ENCODE measurements at regions not wholly inside any gene's neighbourhood (a gene's known extent, or its start where the extent isn't known, plus 50 kb on each side); places are given as distances from the start of the nearest gene placed in this dataset.

GRCh38 chr2:200235533-200235932 is 71.0 kb upstream of the SPATS2L start (continued):
- no peak for TF ChIP-seq ZNF114 (CRISPR knock-in tag; IDR thresholded peaks at IDR 0.05)
- TF ChIP-seq EZH2 (IDR thresholded peaks at IDR 0.05; ENCODE audit: low read depth, unreplicated experiment) = no peak
- no peak for TF ChIP-seq ETS1 (IDR thresholded peaks at IDR 0.05)
- no peak for TF ChIP-seq EZH2phosphoT487 (IDR thresholded peaks at IDR 0.05; ENCODE audit: unreplicated experiment)
- TF ChIP-seq, protein P1, sequence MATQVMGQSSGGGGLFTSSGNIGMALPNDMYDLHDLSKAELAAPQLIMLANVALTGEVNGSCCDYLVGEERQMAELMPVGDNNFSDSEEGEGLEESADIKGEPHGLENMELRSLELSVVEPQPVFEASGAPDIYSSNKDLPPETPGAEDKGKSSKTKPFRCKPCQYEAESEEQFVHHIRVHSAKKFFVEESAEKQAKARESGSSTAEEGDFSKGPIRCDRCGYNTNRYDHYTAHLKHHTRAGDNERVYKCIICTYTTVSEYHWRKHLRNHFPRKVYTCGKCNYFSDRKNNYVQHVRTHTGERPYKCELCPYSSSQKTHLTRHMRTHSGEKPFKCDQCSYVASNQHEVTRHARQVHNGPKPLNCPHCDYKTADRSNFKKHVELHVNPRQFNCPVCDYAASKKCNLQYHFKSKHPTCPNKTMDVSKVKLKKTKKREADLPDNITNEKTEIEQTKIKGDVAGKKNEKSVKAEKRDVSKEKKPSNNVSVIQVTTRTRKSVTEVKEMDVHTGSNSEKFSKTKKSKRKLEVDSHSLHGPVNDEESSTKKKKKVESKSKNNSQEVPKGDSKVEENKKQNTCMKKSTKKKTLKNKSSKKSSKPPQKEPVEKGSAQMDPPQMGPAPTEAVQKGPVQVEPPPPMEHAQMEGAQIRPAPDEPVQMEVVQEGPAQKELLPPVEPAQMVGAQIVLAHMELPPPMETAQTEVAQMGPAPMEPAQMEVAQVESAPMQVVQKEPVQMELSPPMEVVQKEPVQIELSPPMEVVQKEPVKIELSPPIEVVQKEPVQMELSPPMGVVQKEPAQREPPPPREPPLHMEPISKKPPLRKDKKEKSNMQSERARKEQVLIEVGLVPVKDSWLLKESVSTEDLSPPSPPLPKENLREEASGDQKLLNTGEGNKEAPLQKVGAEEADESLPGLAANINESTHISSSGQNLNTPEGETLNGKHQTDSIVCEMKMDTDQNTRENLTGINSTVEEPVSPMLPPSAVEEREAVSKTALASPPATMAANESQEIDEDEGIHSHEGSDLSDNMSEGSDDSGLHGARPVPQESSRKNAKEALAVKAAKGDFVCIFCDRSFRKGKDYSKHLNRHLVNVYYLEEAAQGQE (IDR thresholded peaks at IDR 0.05; ENCODE audit: unreplicated experiment) = no peak
- TF ChIP-seq, protein P2, sequence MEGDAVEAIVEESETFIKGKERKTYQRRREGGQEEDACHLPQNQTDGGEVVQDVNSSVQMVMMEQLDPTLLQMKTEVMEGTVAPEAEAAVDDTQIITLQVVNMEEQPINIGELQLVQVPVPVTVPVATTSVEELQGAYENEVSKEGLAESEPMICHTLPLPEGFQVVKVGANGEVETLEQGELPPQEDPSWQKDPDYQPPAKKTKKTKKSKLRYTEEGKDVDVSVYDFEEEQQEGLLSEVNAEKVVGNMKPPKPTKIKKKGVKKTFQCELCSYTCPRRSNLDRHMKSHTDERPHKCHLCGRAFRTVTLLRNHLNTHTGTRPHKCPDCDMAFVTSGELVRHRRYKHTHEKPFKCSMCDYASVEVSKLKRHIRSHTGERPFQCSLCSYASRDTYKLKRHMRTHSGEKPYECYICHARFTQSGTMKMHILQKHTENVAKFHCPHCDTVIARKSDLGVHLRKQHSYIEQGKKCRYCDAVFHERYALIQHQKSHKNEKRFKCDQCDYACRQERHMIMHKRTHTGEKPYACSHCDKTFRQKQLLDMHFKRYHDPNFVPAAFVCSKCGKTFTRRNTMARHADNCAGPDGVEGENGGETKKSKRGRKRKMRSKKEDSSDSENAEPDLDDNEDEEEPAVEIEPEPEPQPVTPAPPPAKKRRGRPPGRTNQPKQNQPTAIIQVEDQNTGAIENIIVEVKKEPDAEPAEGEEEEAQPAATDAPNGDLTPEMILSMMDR (conservative IDR thresholded peaks at IDR 0.05; ENCODE audit: low read depth in 2 of 2) = no peak

- no peaks in the 10 kb centered on the region for H3K9me3 Mint-ChIP-seq
- H4K20me1 ChIP-seq (replicated peaks; ENCODE audit: insufficient read depth) = no peaks in the 10 kb centered on the region
- H3K36me3 ChIP-seq (ENCODE audit: insufficient read depth) = no peaks in the 10 kb centered on the region
- peaks cover 19% of the 10 kb centered on the region; the same call in 1 of the 2 replicates for H3K9me2 ChIP-seq (ENCODE audit: insufficient read depth)
- no peaks in the 10 kb centered on the region for H3K79me2 ChIP-seq (replicated peaks; ENCODE audit: insufficient read depth)
- peaks cover 14% of the 10 kb centered on the region; the same call in 2 of the 3 replicates for H3K4me1 Mint-ChIP-seq
- H3K27ac Mint-ChIP-seq = no peak overlapping the region
- DNase-seq (ENCODE audit: low spot score) (no peak), ATAC-seq (no peak; the same call in 2 of the 3 replicates)
- H3K4me3 ChIP-seq = no peak overlapping the region
- peaks cover 2% of the 10 kb centered on the region for H3K27me3 Mint-ChIP-seq (ENCODE audit: insufficient read depth, low read depth, poor library complexity)
- H3K27me3 ChIP-seq (ENCODE audit: insufficient read depth) = no peaks in the 10 kb centered on the region
- no peaks in the 10 kb centered on the region for H3F3A ChIP-seq (replicated peaks; ENCODE audit: low read depth)
- H3K4me1 ChIP-seq (ENCODE audit: insufficient read depth) = 0 out of 2 replicates have a peak, but pooled peaks cover 4% of the 10 kb centered on the region
- no peak overlapping the region for H3K4me2 ChIP-seq
- no peaks in the 10 kb centered on the region for H3K36me3 Mint-ChIP-seq (ENCODE audit: low read depth)
- no peak overlapping the region for H3K27ac ChIP-seq (ENCODE audit: low read depth)
- peak overlapping the region; percentile 80 for H2AFZ ChIP-seq
- H3K4me3 Mint-ChIP-seq = no peak overlapping the region
- TF ChIP-seq, protein P2 (conservative IDR thresholded peaks at IDR 0.05; ENCODE audit: low read depth in 2 of 2) = no peak
- TF ChIP-seq STAT1 (IDR thresholded peaks at IDR 0.05; ENCODE audit: unreplicated experiment) = no peak
- TF ChIP-seq ZNF331 (CRISPR knock-in tag; IDR thresholded peaks at IDR 0.05; ENCODE audit: low read depth) = no peak
- no peak for TF ChIP-seq ZNF114 (CRISPR knock-in tag; IDR thresholded peaks at IDR 0.05)
- TF ChIP-seq, protein P3, sequence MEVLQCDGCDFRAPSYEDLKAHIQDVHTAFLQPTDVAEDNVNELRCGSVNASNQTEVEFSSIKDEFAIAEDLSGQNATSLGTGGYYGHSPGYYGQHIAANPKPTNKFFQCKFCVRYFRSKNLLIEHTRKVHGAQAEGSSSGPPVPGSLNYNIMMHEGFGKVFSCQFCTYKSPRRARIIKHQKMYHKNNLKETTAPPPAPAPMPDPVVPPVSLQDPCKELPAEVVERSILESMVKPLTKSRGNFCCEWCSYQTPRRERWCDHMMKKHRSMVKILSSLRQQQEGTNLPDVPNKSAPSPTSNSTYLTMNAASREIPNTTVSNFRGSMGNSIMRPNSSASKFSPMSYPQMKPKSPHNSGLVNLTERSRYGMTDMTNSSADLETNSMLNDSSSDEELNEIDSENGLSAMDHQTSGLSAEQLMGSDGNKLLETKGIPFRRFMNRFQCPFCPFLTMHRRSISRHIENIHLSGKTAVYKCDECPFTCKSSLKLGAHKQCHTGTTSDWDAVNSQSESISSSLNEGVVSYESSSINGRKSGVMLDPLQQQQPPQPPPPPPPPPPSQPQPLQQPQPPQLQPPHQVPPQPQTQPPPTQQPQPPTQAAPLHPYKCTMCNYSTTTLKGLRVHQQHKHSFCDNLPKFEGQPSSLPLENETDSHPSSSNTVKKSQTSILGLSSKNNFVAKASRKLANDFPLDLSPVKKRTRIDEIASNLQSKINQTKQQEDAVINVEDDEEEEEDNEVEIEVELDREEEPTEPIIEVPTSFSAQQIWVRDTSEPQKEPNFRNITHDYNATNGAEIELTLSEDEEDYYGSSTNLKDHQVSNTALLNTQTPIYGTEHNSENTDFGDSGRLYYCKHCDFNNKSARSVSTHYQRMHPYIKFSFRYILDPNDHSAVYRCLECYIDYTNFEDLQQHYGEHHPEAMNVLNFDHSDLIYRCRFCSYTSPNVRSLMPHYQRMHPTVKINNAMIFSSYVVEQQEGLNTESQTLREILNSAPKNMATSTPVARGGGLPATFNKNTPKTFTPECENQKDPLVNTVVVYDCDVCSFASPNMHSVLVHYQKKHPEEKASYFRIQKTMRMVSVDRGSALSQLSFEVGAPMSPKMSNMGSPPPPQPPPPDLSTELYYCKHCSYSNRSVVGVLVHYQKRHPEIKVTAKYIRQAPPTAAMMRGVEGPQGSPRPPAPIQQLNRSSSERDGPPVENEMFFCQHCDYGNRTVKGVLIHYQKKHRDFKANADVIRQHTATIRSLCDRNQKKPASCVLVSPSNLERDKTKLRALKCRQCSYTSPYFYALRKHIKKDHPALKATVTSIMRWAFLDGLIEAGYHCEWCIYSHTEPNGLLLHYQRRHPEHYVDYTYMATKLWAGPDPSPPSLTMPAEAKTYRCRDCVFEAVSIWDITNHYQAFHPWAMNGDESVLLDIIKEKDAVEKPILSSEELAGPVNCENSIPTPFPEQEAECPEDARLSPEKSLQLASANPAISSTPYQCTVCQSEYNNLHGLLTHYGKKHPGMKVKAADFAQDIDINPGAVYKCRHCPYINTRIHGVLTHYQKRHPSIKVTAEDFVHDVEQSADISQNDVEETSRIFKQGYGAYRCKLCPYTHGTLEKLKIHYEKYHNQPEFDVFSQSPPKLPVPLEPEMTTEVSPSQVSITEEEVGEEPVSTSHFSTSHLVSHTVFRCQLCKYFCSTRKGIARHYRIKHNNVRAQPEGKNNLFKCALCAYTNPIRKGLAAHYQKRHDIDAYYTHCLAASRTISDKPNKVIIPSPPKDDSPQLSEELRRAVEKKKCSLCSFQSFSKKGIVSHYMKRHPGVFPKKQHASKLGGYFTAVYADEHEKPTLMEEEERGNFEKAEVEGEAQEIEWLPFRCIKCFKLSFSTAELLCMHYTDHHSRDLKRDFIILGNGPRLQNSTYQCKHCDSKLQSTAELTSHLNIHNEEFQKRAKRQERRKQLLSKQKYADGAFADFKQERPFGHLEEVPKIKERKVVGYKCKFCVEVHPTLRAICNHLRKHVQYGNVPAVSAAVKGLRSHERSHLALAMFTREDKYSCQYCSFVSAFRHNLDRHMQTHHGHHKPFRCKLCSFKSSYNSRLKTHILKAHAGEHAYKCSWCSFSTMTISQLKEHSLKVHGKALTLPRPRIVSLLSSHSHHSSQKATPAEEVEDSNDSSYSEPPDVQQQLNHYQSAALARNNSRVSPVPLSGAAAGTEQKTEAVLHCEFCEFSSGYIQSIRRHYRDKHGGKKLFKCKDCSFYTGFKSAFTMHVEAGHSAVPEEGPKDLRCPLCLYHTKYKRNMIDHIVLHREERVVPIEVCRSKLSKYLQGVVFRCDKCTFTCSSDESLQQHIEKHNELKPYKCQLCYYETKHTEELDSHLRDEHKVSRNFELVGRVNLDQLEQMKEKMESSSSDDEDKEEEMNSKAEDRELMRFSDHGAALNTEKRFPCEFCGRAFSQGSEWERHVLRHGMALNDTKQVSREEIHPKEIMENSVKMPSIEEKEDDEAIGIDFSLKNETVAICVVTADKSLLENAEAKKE (CRISPR knock-in tag; IDR thresholded peaks at IDR 0.05) = no peak
Measured at GRCh38 chr2:200239216-200239615, 67.3 kb upstream of the SPATS2L start.

Measured in GM23338 (cell line).